GM12878 (cell line): ENCODE measurements at regions not wholly inside any gene's neighbourhood (a gene's known extent, or its start where the extent isn't known, plus 50 kb on each side); places are given as distances from the start of the nearest gene placed in this dataset.

Source experiments
- ATAC-seq: fragments of 200-7000 bp; cut with Tn5 transposase; 3 replicates; pipeline ENCODE4 v1.9.1; 2020; ENCODE audit warnings: mild to moderate bottlenecking, moderate library complexity
- BruUV-seq: library from RNA; stranded (reverse); fragments of 400-500 nt; replicated peaks from 2 replicates; lab custom pipeline; 2021; lab: Mats Ljungman, UMichigan
- CTCF ChIA-PET: fragments of 300-600 bp; sonication (Branson Sonifier 250); formaldehyde crosslinking; extraction: SDS; loops from one replicate; lab custom pipeline; 2021; ENCODE audit warnings: inconsistent platforms; lab: Yijun Ruan, JAX
- POLR2A ChIA-PET: fragments of 350-600 bp; formaldehyde crosslinking; extraction: SDS; loops from one replicate; lab custom pipeline; 2021; ENCODE audit warnings: inconsistent platforms; lab: Charles Lee
- RAD21 ChIA-PET: fragments of 300-600 bp; sonication (Branson Sonifier 250); formaldehyde crosslinking; loops from one replicate; lab custom pipeline; 2023; ENCODE audit warnings: antibody characterized with exemption; ENCODE audit not compliant: unreplicated experiment; lab: Charles Lee
- SMC1A ChIA-PET: fragments of 300-600 bp; sonication (Branson Sonifier 250); formaldehyde crosslinking; loops from one replicate; lab custom pipeline; 2023; ENCODE audit not compliant: unreplicated experiment, uncharacterized antibody; lab: Charles Lee
- DNase-seq: peaks from one replicate; pipeline ENCODE4 v3.0.0-alpha.2; 2011; ENCODE audit warnings: low read depth, low spot score
- FAIRE-seq: peaks from 3 replicates; lab custom pipeline; 2011; peaks lifted over from hg19 to GRCh38; lab: Jason Lieb, UNC
- H2AFZ ChIP-seq: 2 replicates; pipeline ENCODE4 v1.6.0; 2011; ENCODE audit warnings: low read depth, low read length, control low read depth; ENCODE audit not compliant: control insufficient read depth
- H3K27ac ChIP-seq: 2 replicates; pipeline ENCODE4 v1.5.1; 2011; ENCODE audit warnings: control low read depth; ENCODE audit not compliant: control insufficient read depth, insufficient read depth
- H3K27me3 ChIP-seq, 2 experiments: replicated peaks in 1 of 2; 2 replicates each; pipeline versions ENCODE4 v1.6.0 to v1.6.1; 2011; ENCODE audit warnings: low read length in 1 of 2; ENCODE audit not compliant: control insufficient read depth in 2 of 2, insufficient read depth in 2 of 2
- H3K36me3 ChIP-seq, 2 experiments: 2 replicates each; pipeline ENCODE4 v1.5.1; 2011; ENCODE audit warnings: low read length in 1 of 2; ENCODE audit not compliant: control insufficient read depth in 2 of 2, insufficient read depth in 2 of 2
- H3K4me1 ChIP-seq: 2 replicates; pipeline ENCODE4 v1.6.1; 2011; ENCODE audit warnings: mild to moderate bottlenecking, low read length, moderate library complexity, mixed read lengths; ENCODE audit not compliant: control insufficient read depth, insufficient read depth
- H3K4me2 ChIP-seq: 2 replicates; pipeline ENCODE4 v1.6.0; 2011; ENCODE audit warnings: control low read depth; ENCODE audit not compliant: control insufficient read depth, insufficient read depth
- H3K4me3 ChIP-seq: fragments of 200-600 bp; sonication (generic); 2 replicates; pipeline ENCODE4 v1.5.1; 2016
- H3K79me2 ChIP-seq: 2 replicates; pipeline ENCODE4 v1.6.0; 2011; ENCODE audit warnings: low read length; ENCODE audit not compliant: control insufficient read depth, insufficient read depth
- H3K9ac ChIP-seq: 2 replicates; pipeline ENCODE4 v1.8.0; 2011; ENCODE audit warnings: low read length, control low read depth, mixed read lengths; ENCODE audit not compliant: control insufficient read depth, insufficient read depth
- H3K9me3 ChIP-seq: replicated peaks from 3 replicates; pipeline ENCODE4 v1.5.1; 2011; ENCODE audit warnings: mild to moderate bottlenecking, low read length; ENCODE audit not compliant: control insufficient read depth, insufficient read depth
- H4K20me1 ChIP-seq: 2 replicates; pipeline ENCODE4 v1.6.0; 2011; ENCODE audit not compliant: control insufficient read depth, insufficient read depth
- ATF7 ChIP-seq: fragments of 450-650 bp; IDR thresholded peaks from 2 replicates; pipeline ENCODE4 v1.6.1; 2016; ENCODE audit warnings: low read depth, mild to moderate bottlenecking
- E4F1 ChIP-seq: fragments of 450-650 bp; IDR thresholded peaks from 2 replicates; pipeline ENCODE4 v1.6.1; 2018; ENCODE audit warnings: borderline replicate concordance, mild to moderate bottlenecking; ENCODE audit not compliant: partially characterized antibody
- HSF1 ChIP-seq: fragments of 150-350 bp; IDR thresholded peaks from 2 replicates; pipeline ENCODE4 v1.6.1; 2014; ENCODE audit warnings: mild to moderate bottlenecking, low read depth, low read length
- MEF2B ChIP-seq: fragments of 450-650 bp; IDR thresholded peaks from 2 replicates; pipeline ENCODE4 v1.6.1; 2018; ENCODE audit warnings: mild to moderate bottlenecking, moderate library complexity; ENCODE audit not compliant: partially characterized antibody, poor library complexity, severe bottlenecking
- MXI1 ChIP-seq: fragments of 150-350 bp; IDR thresholded peaks from 2 replicates; pipeline ENCODE4 v1.6.1; 2011; ENCODE audit warnings: low read depth, mild to moderate bottlenecking, inconsistent platforms, low read length, improper control_type of control experiment
- RCOR1 ChIP-seq: conservative IDR thresholded peaks from 2 replicates; pipeline ENCODE4 v1.6.1; 2012; ENCODE audit warnings: low read depth, low read length, improper control_type of control experiment
- RELB ChIP-seq: fragments of 450-650 bp; IDR thresholded peaks from 2 replicates; pipeline ENCODE4 v1.6.1; 2017; ENCODE audit warnings: low read depth, mild to moderate bottlenecking, moderate library complexity
- RUNX3 ChIP-seq: IDR thresholded peaks from 2 replicates; pipeline ENCODE4 v1.6.1; 2012; ENCODE audit warnings: low read length, inconsistent platforms
- USF1 ChIP-seq: IDR thresholded peaks from 2 replicates; pipeline ENCODE4 v1.6.1; 2011; ENCODE audit warnings: borderline replicate concordance, low read depth, mild to moderate bottlenecking, moderate library complexity, mixed read lengths, low read length; ENCODE audit not compliant: insufficient read depth; ENCODE audit errors: extremely low read length
- ZNF592 ChIP-seq: fragments of 450-650 bp; IDR thresholded peaks from 2 replicates; pipeline ENCODE4 v1.6.1; 2017; ENCODE audit warnings: mild to moderate bottlenecking, moderate library complexity
- WGBS: methylation state at CpG from one replicate; pipeline ENCODE4 v1.1.6; 2016; ENCODE audit warnings: low lambda C conversion rate; ENCODE audit not compliant: insufficient replicate concordance, insufficient coverage; ENCODE audit errors: missing lambda C conversion rate; 5-methylcytosine and 5-hydroxymethylcytosine counted together
- in situ Hi-C: fragments of 300-500 bp; cut with MboI; formaldehyde crosslinking; loops from 9 replicates; pipeline ENCODE4 v1.14.3; 2018; ENCODE audit warnings: mixed read lengths
- intact Hi-C: fragments of 100-400 bp; cut with micrococcal nuclease; formaldehyde crosslinking; loops from one replicate; pipeline ENCODE4 v1.14.2; 2022; ENCODE audit not compliant: unreplicated experiment

GRCh38 chr7:69439636-69440325 lies 158.5 kb upstream of the AUTS2 start:
- no peak for TF ChIP-seq USF1
- 0 out of 2 replicates have a peak, but pooled peaks have one; percentile 21 for TF ChIP-seq RELB
- TF ChIP-seq E4F1: no peak
- no peak for TF ChIP-seq RCOR1
- no peak for TF ChIP-seq MXI1
- TF ChIP-seq HSF1: no peak
- TF ChIP-seq ZNF592: no peak
- no peak for TF ChIP-seq ATF7
- TF ChIP-seq RUNX3: peak; percentile 23; the same call in 1 of the 2 replicates
- peak; percentile 66 for TF ChIP-seq MEF2B
- ChIA-PET CTCF (no interaction called here), SMC1A (interaction anchor here (0.6 kb wide), 1 partner anchor 289 kb away, joined by 4 read pairs; no protein-coding TSS in a partner anchor), POLR2A (interaction anchor here (0.6 kb wide), 1 partner anchor 44 kb away, joined by 5 read pairs; no protein-coding TSS in a partner anchor), RAD21 (interaction anchor here (0.8 kb wide), 1 partner anchor 296 kb away, joined by 3 read pairs; no protein-coding TSS in a partner anchor)
- Histone ChIP-seq H3K4me2 (no peak overlapping the region), H3K36me3 (no peaks in the 10 kb centered on the region), H3K27me3 (no peaks in the 10 kb centered on the region), H3K4me1 (no peaks in the 10 kb centered on the region), H3K9me3 (peaks cover 10% of the 10 kb centered on the region; the same call in 2 of the 3 replicates), H4K20me1 (no peaks in the 10 kb centered on the region), H3K9ac (no peak overlapping the region), H3K4me3 (no peak overlapping the region), H3K79me2 (no peaks in the 10 kb centered on the region), H2AFZ (no peak overlapping the region), H3K27ac (no peak overlapping the region)
- ATAC-seq (peak; percentile 72), DNase-seq (peak; percentile 55), FAIRE-seq (no peak)
- in situ Hi-C loops: no loop called here
- WGBS: 0% methylated on average over 1 of the region's 1 CpG
- intact Hi-C loops: loop anchor here (10.0 kb wide), 1 partner anchor 385 kb away; no protein-coding TSS in a partner anchor
- BruUV-seq: no TSS peak
